SK-N-SH (cell line): ENCODE measurements at regions not wholly inside any gene's neighbourhood (a gene's known extent, or its start where the extent isn't known, plus 50 kb on each side); places are given as distances from the start of the nearest gene placed in this dataset.

Experiments
- CTCF ChIA-PET: fragments of 300-600, 350-600 bp; formaldehyde crosslinking; extraction: SDS; loops from one replicate; lab custom pipeline; 2021; lab: Yijun Ruan, JAX
- POLR2A ChIA-PET: fragments of 350-600 bp; sonication (Branson Sonifier 250); formaldehyde crosslinking; extraction: SDS; loops from one replicate; lab custom pipeline; 2020; ENCODE audit warnings: antibody characterized with exemption, inconsistent platforms; lab: Yijun Ruan, JAX
- DNase-seq: peaks from one replicate; pipeline ENCODE4 v3.0.0; 2012
- H2AFZ ChIP-seq: fragments of 200-600 bp; sonication (generic); 2 replicates; pipeline ENCODE4 v1.8.1; 2016; ENCODE audit warnings: antibody characterized with exemption, mild to moderate bottlenecking, low read depth
- H3F3A ChIP-seq: fragments of 200-600 bp; sonication (generic); replicated peaks from 2 replicates; pipeline ENCODE3; 2016; ENCODE audit warnings: antibody characterized with exemption, mild to moderate bottlenecking; ENCODE audit not compliant: insufficient read depth
- H3K27ac ChIP-seq, 2 experiments: fragments of 200-500 bp in 1 of 2; fragments of 200-600 bp in 1 of 2; sonication (Bioruptor generic) in 1 of 2; sonication (generic), shearing (Covaris generic) in 1 of 2; 2 replicates each; pipeline versions ENCODE4 v1.5.1 to v1.6.1; 2014 to 2016; ENCODE audit warnings: low read depth in 2 of 2, inconsistent platforms in 1 of 2, low read length in 1 of 2, mild to moderate bottlenecking in 1 of 2, mixed read lengths in 1 of 2
- H3K27me3 ChIP-seq: fragments of 200-600 bp; sonication (generic), shearing (Covaris generic); 2 replicates; pipeline ENCODE4 v1.6.1; 2016; ENCODE audit warnings: mixed run types; ENCODE audit not compliant: insufficient read depth
- H3K36me3 ChIP-seq, 2 experiments: fragments of 200-500 bp in 1 of 2; fragments of 200-600 bp in 1 of 2; sonication (Bioruptor generic) in 1 of 2; sonication (generic) in 1 of 2; replicated peaks in 1 of 2; 2 replicates each; pipeline versions ENCODE3 to v1.5.1; 2014 to 2016; ENCODE audit warnings: low read length in 1 of 2, mild to moderate bottlenecking in 1 of 2; ENCODE audit not compliant: insufficient read depth in 2 of 2, control insufficient read depth in 1 of 2
- H3K4me1 ChIP-seq, 2 experiments: fragments of 200-500 bp in 1 of 2; fragments of 200-600 bp in 1 of 2; sonication (Bioruptor generic) in 1 of 2; sonication (generic), shearing (Covaris generic) in 1 of 2; 2 replicates each; pipeline versions ENCODE4 v1.5.1 to v1.6.1; 2014 to 2016; ENCODE audit warnings: low read depth in 1 of 2, low read length in 1 of 2, mixed run types in 1 of 2; ENCODE audit not compliant: insufficient read depth in 2 of 2, control insufficient read depth in 1 of 2
- H3K4me2 ChIP-seq: fragments of 200-600 bp; sonication (generic), shearing (Covaris generic); 2 replicates; pipeline ENCODE4 v1.6.1; 2017; ENCODE audit warnings: mixed run types
- H3K4me3 ChIP-seq, 2 experiments: fragments of 200-500 bp in 1 of 2; fragments of 200-600 bp in 1 of 2; sonication (Bioruptor generic) in 1 of 2; sonication (generic), shearing (Covaris generic) in 1 of 2; 2 replicates each; pipeline versions ENCODE4 v1.5.1 to v1.8.1; 2014 to 2016; ENCODE audit warnings: low read depth in 2 of 2, inconsistent platforms in 1 of 2, low read length in 1 of 2, mild to moderate bottlenecking in 1 of 2, mixed read lengths in 1 of 2, moderate library complexity in 1 of 2
- H3K79me2 ChIP-seq: fragments of 200-600 bp; sonication (generic); 2 replicates; pipeline ENCODE4 v1.8.1; 2017; ENCODE audit warnings: mild to moderate bottlenecking; ENCODE audit not compliant: insufficient read depth
- H3K9ac ChIP-seq: fragments of 200-600 bp; sonication (generic); 2 replicates; pipeline ENCODE4 v1.6.1; 2017; ENCODE audit warnings: mixed run types
- H3K9me2 ChIP-seq: fragments of 200-600 bp; sonication (generic); 2 replicates; pipeline ENCODE4 v1.6.1; 2017; ENCODE audit warnings: mixed run types
- H3K9me3 ChIP-seq: fragments of 200-600 bp; sonication (generic); 2 replicates; pipeline ENCODE4 v1.6.1; 2017; ENCODE audit warnings: mixed run types, mild to moderate bottlenecking, moderate library complexity
- H4K20me1 ChIP-seq: fragments of 200-600 bp; sonication (generic); 2 replicates; pipeline ENCODE4 v1.6.1; 2017; ENCODE audit warnings: mild to moderate bottlenecking, mixed run types; ENCODE audit not compliant: insufficient read depth
- CHD2 ChIP-seq: fragments of 150-350 bp; IDR thresholded peaks from 2 replicates; pipeline ENCODE4 v1.6.1; 2018; ENCODE audit warnings: low read length; ENCODE audit not compliant: partially characterized antibody
- FOSL2 ChIP-seq: IDR thresholded peaks from 2 replicates; pipeline ENCODE4 v1.4.0; 2012; ENCODE audit warnings: low read depth, mild to moderate bottlenecking, moderate library complexity, borderline replicate concordance
- FOXJ3 ChIP-seq: sonication (generic); formaldehyde crosslinking; IDR thresholded peaks from 2 replicates; pipeline ENCODE4 v1.5.1; 2020; ENCODE audit warnings: mild to moderate bottlenecking, missing genetic modification reagents
- FOXM1 ChIP-seq: IDR thresholded peaks from 2 replicates; pipeline ENCODE4 v1.4.0; 2012; ENCODE audit warnings: low read depth, mild to moderate bottlenecking
- MXI1 ChIP-seq: IDR thresholded peaks from 2 replicates; pipeline ENCODE4 v1.6.1; 2012; ENCODE audit warnings: mild to moderate bottlenecking, low read depth, low read length, improper control_type of control experiment
- NFIC ChIP-seq: IDR thresholded peaks from 2 replicates; pipeline ENCODE4 v1.4.0; 2012; ENCODE audit warnings: borderline replicate concordance
- NRF1 ChIP-seq: IDR thresholded peaks from 2 replicates; pipeline ENCODE4 v1.6.1; 2012; ENCODE audit warnings: low read depth, mild to moderate bottlenecking, low read length
- PBX3 ChIP-seq: IDR thresholded peaks from 2 replicates; pipeline ENCODE4; 2012
- RCOR1 ChIP-seq: fragments of 150-350 bp; IDR thresholded peaks from 2 replicates; pipeline ENCODE4 v1.6.1; 2017; ENCODE audit warnings: antibody characterized with exemption, low read length
- RFX5 ChIP-seq: IDR thresholded peaks from 2 replicates; pipeline ENCODE4 v1.6.1; 2012; ENCODE audit warnings: mild to moderate bottlenecking, improper control_type of control experiment, low read length
- SMC3 ChIP-seq: IDR thresholded peaks from 2 replicates; pipeline ENCODE4 v1.6.1; 2012; ENCODE audit warnings: low read depth, low read length, improper control_type of control experiment
- TCF12 ChIP-seq: IDR thresholded peaks from 2 replicates; pipeline ENCODE4 v1.4.0; 2012
- TF ChIP-seq, protein P1 (sequence below): fragments of 150-350 bp; IDR thresholded peaks from 2 replicates; pipeline ENCODE4 v1.6.1; 2017; ENCODE audit warnings: antibody characterized with exemption, low read length, low read depth, borderline replicate concordance
- TF ChIP-seq, protein P2 (sequence below): IDR thresholded peaks from 2 replicates; pipeline ENCODE4 v1.4.0; 2012; ENCODE audit warnings: low read depth, borderline replicate concordance
- TF ChIP-seq, protein P3 (sequence below): IDR thresholded peaks from 2 replicates; pipeline ENCODE4 v1.4.0; 2012; ENCODE audit warnings: low read depth, borderline replicate concordance
- TF ChIP-seq, protein P4 (sequence below): fragments of 150-350 bp; IDR thresholded peaks from 2 replicates; pipeline ENCODE4 v1.6.1; 2016; ENCODE audit warnings: mild to moderate bottlenecking, low read depth, low read length

DNA sequence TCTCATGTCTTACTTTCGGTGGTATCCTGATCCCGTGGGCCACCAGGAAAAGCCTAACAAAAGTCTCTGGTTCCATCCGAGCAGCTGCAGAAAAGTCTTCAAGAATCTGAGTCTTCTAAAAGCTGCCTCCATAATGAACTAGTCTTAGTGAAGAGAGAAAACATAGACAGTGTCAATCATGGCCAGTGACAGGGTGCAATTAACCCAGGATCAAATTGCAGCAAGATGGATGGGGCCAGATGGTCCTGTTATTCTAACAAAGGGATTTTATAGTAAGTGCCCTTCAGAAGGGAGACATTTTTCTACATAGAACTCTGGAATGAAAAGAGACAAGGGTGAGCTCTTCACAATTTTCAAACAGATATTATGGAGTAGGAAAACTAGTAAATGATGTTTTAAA is 281.6 kb upstream of the ZFP64 start (continued):
- TF ChIP-seq, protein P1, sequence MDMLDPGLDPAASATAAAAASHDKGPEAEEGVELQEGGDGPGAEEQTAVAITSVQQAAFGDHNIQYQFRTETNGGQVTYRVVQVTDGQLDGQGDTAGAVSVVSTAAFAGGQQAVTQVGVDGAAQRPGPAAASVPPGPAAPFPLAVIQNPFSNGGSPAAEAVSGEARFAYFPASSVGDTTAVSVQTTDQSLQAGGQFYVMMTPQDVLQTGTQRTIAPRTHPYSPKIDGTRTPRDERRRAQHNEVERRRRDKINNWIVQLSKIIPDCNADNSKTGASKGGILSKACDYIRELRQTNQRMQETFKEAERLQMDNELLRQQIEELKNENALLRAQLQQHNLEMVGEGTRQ: no peak
- TF ChIP-seq RCOR1: no peak
- TF ChIP-seq, all 33 proteins: peak for 0

- Histone ChIP-seq H2AFZ (no peak overlapping the region), H3K9me2 (no peaks in the 10 kb centered on the region), H3K9ac (no peak overlapping the region), H3K36me3 (no peaks in the 10 kb centered on the region), H3K4me1 (no peaks in the 10 kb centered on the region; a peak in 1 of 4 replicates), H3K4me2 (no peak overlapping the region), H3K27ac (no peak overlapping the region), H3K79me2 (no peaks in the 10 kb centered on the region), H3K9me3 (no peaks in the 10 kb centered on the region), H3K4me3 (no peak overlapping the region), H3F3A (no peaks in the 10 kb centered on the region), H4K20me1 (no peaks in the 10 kb centered on the region), H3K27me3 (no peaks in the 10 kb centered on the region)
- DNase-seq: no peak
- TF ChIP-seq, protein P1: no peak
- TF ChIP-seq CHD2: no peak
- no peak for TF ChIP-seq FOXJ3 (CRISPR knock-in tag)
- TF ChIP-seq SMC3: no peak
- TF ChIP-seq MXI1: no peak
- TF ChIP-seq TCF12: no peak
- TF ChIP-seq, protein P2, sequence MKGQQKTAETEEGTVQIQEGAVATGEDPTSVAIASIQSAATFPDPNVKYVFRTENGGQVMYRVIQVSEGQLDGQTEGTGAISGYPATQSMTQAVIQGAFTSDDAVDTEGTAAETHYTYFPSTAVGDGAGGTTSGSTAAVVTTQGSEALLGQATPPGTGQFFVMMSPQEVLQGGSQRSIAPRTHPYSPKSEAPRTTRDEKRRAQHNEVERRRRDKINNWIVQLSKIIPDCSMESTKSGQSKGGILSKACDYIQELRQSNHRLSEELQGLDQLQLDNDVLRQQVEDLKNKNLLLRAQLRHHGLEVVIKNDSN: no peak
- no peak for TF ChIP-seq RCOR1
- TF ChIP-seq RFX5: no peak
- no peak for TF ChIP-seq FOSL2
- TF ChIP-seq, protein P3, sequence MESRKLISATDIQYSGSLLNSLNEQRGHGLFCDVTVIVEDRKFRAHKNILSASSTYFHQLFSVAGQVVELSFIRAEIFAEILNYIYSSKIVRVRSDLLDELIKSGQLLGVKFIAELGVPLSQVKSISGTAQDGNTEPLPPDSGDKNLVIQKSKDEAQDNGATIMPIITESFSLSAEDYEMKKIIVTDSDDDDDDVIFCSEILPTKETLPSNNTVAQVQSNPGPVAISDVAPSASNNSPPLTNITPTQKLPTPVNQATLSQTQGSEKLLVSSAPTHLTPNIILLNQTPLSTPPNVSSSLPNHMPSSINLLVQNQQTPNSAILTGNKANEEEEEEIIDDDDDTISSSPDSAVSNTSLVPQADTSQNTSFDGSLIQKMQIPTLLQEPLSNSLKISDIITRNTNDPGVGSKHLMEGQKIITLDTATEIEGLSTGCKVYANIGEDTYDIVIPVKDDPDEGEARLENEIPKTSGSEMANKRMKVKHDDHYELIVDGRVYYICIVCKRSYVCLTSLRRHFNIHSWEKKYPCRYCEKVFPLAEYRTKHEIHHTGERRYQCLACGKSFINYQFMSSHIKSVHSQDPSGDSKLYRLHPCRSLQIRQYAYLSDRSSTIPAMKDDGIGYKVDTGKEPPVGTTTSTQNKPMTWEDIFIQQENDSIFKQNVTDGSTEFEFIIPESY: no peak
- TF ChIP-seq, protein P4, sequence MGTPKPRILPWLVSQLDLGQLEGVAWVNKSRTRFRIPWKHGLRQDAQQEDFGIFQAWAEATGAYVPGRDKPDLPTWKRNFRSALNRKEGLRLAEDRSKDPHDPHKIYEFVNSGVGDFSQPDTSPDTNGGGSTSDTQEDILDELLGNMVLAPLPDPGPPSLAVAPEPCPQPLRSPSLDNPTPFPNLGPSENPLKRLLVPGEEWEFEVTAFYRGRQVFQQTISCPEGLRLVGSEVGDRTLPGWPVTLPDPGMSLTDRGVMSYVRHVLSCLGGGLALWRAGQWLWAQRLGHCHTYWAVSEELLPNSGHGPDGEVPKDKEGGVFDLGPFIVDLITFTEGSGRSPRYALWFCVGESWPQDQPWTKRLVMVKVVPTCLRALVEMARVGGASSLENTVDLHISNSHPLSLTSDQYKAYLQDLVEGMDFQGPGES: no peak
- TF ChIP-seq FOXM1: no peak
- no peak for TF ChIP-seq PBX3
- no peak for TF ChIP-seq NRF1
- no peak for TF ChIP-seq NFIC
- POLR2A ChIA-PET: no interaction called here
- CTCF ChIA-PET: interaction anchor here (1.4 kb wide), 1 partner anchor 8 kb away, joined by 3 read pairs; no protein-coding TSS in a partner anchor
Measured at GRCh38 chr20:52470561-52470960, 279.0 kb upstream of the ZFP64 start.
